ENCODE measurements at regions not wholly inside any gene's neighbourhood (a gene's known extent, or its start where the extent isn't known, plus 50 kb on each side); places are given as distances from the start of the nearest gene placed in this dataset.

GRCh38 chr7:91323626-91324158 is 59.5 kb downstream of the FZD1 start:
- TF ChIP-seq CTCF (IDR thresholded peaks at IDR 0.05; ENCODE audit: control insufficient read depth, extremely low read depth, insufficient read depth) = no peak
- DNase-seq (ENCODE audit: low read depth) = no peak
- no peak overlapping the region for H3K4me3 ChIP-seq (ENCODE audit: low read depth, low read length)

- no peak for TF ChIP-seq CTCF (IDR thresholded peaks at IDR 0.05; ENCODE audit: control insufficient read depth, extremely low read depth, insufficient read depth)
- H3K4me3 ChIP-seq (ENCODE audit: low read depth, low read length) = no peak overlapping the region
- DNase-seq (ENCODE audit: low read depth) = no peak
Observed at GRCh38 chr7:91324663-91325062, 60.4 kb downstream of the FZD1 start.

- TF ChIP-seq CTCF (IDR thresholded peaks at IDR 0.05; ENCODE audit: control insufficient read depth, extremely low read depth, insufficient read depth) = no peak
- DNase-seq (ENCODE audit: low read depth) = no peak
- no peak overlapping the region for H3K4me3 ChIP-seq (ENCODE audit: low read depth, low read length)
Observed at GRCh38 chr7:91325726-91326125, 61.5 kb downstream of the FZD1 start.

GRCh38 chr7:91326516-91327199 is 62.4 kb downstream of the FZD1 start:
- H3K4me3 ChIP-seq (ENCODE audit: low read depth, low read length) = no peak overlapping the region
- DNase-seq (ENCODE audit: low read depth) = no peak
- no peak for TF ChIP-seq CTCF (IDR thresholded peaks at IDR 0.05; ENCODE audit: control insufficient read depth, extremely low read depth, insufficient read depth)

GRCh38 chr7:91327346-91327745 is 63.1 kb downstream of the FZD1 start:
- TF ChIP-seq CTCF (IDR thresholded peaks at IDR 0.05; ENCODE audit: control insufficient read depth, extremely low read depth, insufficient read depth) = no peak
- DNase-seq (ENCODE audit: low read depth) = no peak
- H3K4me3 ChIP-seq (ENCODE audit: low read depth, low read length) = no peak overlapping the region

GRCh38 chr7:91329571-91329970 is 65.3 kb downstream of the FZD1 start:
- H3K4me3 ChIP-seq (ENCODE audit: low read depth, low read length) = no peak overlapping the region
- no peak for DNase-seq (ENCODE audit: low read depth)
- TF ChIP-seq CTCF (IDR thresholded peaks at IDR 0.05; ENCODE audit: control insufficient read depth, extremely low read depth, insufficient read depth) = no peak

Measured in LNCaP clone FGC (cell line).